GM10266 (cell line): ENCODE measurements at regions not wholly inside any gene's neighbourhood (a gene's known extent, or its start where the extent isn't known, plus 50 kb on each side); places are given as distances from the start of the nearest gene placed in this dataset.

ENCODE experiments used
- DNase-seq: peaks from one replicate; pipeline ENCODE4 v3.0.0; 2012; ENCODE audit errors: extremely low spot score
- CTCF ChIP-seq: IDR thresholded peaks from 2 replicates; pipeline ENCODE4 v1.5.1; 2012; ENCODE audit warnings: mild to moderate bottlenecking, low read depth; ENCODE audit not compliant: control insufficient read depth, insufficient read depth; ENCODE audit errors: missing control alignments

- peak; percentile 37 for DNase-seq
- peak; percentile 83 for TF ChIP-seq CTCF
Measured at GRCh38 chr6:53728570-53729194, 63.1 kb upstream of the KLHL31 start.

GRCh38 chr6:53727748-53728147, 62.2 kb upstream of the KLHL31 start:
- no peak for DNase-seq
- no peak for TF ChIP-seq CTCF

GRCh38 chr6:53725791-53726575, 60.4 kb upstream of the KLHL31 start:
- DNase-seq, result peak; percentile 74
- TF ChIP-seq CTCF, result peak; percentile 99

GRCh38 chr6:53724501-53724900, 58.9 kb upstream of the KLHL31 start:
- DNase-seq, result no peak
- TF ChIP-seq CTCF, result no peak

GRCh38 chr6:53723331-53723730, 57.8 kb upstream of the KLHL31 start:
- no peak for TF ChIP-seq CTCF
- no peak for DNase-seq

GRCh38 chr6:53721766-53722165, 56.2 kb upstream of the KLHL31 start:
- TF ChIP-seq CTCF, result no peak
- no peak for DNase-seq

GRCh38 chr6:53718597-53719460, 53.3 kb upstream of the KLHL31 start:
- TF ChIP-seq CTCF, result peak; percentile 84
- DNase-seq, result peak; percentile 70
